Right lobe of liver (tissue), 6 donors: ENCODE measurements at regions not wholly inside any gene's neighbourhood (a gene's known extent, or its start where the extent isn't known, plus 50 kb on each side); places are given as distances from the start of the nearest gene placed in this dataset.
A peak's percentile ranks its signal among the peaks of the same experiment; 100 is the strongest.
"Not testable (repeated sequence)": the region's sequence is repeated elsewhere in the genome, so short reads cannot be mapped to it uniquely, and the experiment has no call there.

Source experiments
- ATAC-seq, 4 donors: fragments of 200-7000 bp; cut with Tn5 transposase; one replicate each; pipeline ENCODE4 v1.9.1; 2020; ENCODE audit warnings: mild to moderate bottlenecking in 4 of 4, moderate library complexity in 4 of 4
- DNase-seq, 3 donors: peaks; one replicate each; pipeline ENCODE4 v3.0.0-alpha.2; 2020
- H3K27ac ChIP-seq, 3 donors: fragments of 200-600 bp; one replicate each; pipeline ENCODE4 v1.8.0; 2022
- H3K27me3 ChIP-seq, 2 donors: fragments of 200-600 bp; one replicate each; pipeline ENCODE4 v1.8.0; 2022
- H3K36me3 ChIP-seq, 4 donors: fragments of 200-600 bp; sonication (generic) in 1 of 4; one replicate each; pipeline versions ENCODE4 v1.5.1 to v1.8.0; 2017 to 2022; ENCODE audit warnings: control low read depth in 1 of 4
- H3K4me1 ChIP-seq, 4 donors: fragments of 200-600 bp; sonication (generic) in 1 of 4; one replicate each; pipeline versions ENCODE4 v1.5.1 to v1.8.0; 2017 to 2022; ENCODE audit warnings: control low read depth in 1 of 4
- H3K4me3 ChIP-seq, 3 donors: fragments of 200-600 bp; one replicate each; pipeline ENCODE4 v1.8.0; 2022
- H3K9me3 ChIP-seq, 4 donors: fragments of 200-600 bp; sonication (generic) in 1 of 4; one replicate each; pipeline versions ENCODE4 v1.5.1 to v1.8.0; 2017 to 2022; ENCODE audit warnings: control low read depth in 1 of 4
- POLR2A ChIP-seq: fragments of 450-650 bp; IDR thresholded peaks from one replicate; pipeline ENCODE4 v1.6.1; 2017; ENCODE audit warnings: antibody characterized with exemption, mild to moderate bottlenecking
- WGBS: methylation state at CpG from one replicate; pipeline ENCODE4 v1.1.6; 2018; ENCODE audit warnings: low coverage, low lambda C conversion rate; ENCODE audit not compliant: insufficient coverage; ENCODE audit errors: missing lambda C conversion rate; 5-methylcytosine and 5-hydroxymethylcytosine counted together
- intact Hi-C, 2 donors: fragments of 100-400 bp; cut with DNase I; formaldehyde crosslinking; loops; one replicate each; pipeline versions ENCODE4 v1.11.2 to v1.14.1; 2022
- TF ChIP-seq, protein P1 (sequence below), 4 donors: fragments of 200-600 bp in 3 of 4; fragments of 450-650 bp in 1 of 4; IDR thresholded peaks; one replicate each; pipeline versions ENCODE4 v1.5.1 to v1.8.0; 2016 to 2022; ENCODE audit warnings: antibody characterized with exemption in 4 of 4, mild to moderate bottlenecking in 2 of 4
- donor health status: DM: no; HTN: yes; CAD: no.
- donor health status: DM: no; HTN: no; CAD: no.
- donor health status: DM: no; HTN: no; CAD: no.
- donor health status: DM: no; HTN: yes; CAD: no.
- donor health status: DM: no; HTN: yes; CAD: no.

DNA sequence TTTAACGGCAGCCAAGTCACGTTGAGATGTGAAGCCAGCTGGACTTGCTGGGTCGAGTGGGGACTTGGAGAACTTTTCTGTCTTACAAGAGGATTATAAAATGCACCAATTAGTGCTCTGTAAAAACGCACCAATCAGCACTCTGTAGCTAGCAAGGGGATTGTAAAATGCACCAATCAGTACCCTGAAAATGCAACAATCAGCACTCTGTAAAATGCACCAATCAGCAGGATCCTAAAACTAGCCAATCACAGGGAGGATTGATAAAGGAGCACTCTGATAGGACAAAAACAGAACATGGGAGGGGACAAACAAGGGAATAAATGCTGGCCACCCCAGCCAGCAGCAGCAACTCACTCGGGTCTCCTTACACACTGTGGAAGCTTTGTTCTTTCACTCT is 337.6 kb upstream of the SLITRK5 start:
- no peak overlapping the region for H3K27ac ChIP-seq
- DNase-seq (no peak), ATAC-seq (peak in 1 of 4 donors; percentile 27)
- H3K36me3 ChIP-seq, result no peaks in the 10 kb centered on the region
- peaks cover 0 to 8% (median 0%) of the 10 kb centered on the region in 4 donors for H3K4me1 ChIP-seq
- no peak overlapping the region for H3K4me3 ChIP-seq
- intact Hi-C loops, result no loop called here
- no peaks in the 10 kb centered on the region for H3K9me3 ChIP-seq
- TF ChIP-seq, protein P1, sequence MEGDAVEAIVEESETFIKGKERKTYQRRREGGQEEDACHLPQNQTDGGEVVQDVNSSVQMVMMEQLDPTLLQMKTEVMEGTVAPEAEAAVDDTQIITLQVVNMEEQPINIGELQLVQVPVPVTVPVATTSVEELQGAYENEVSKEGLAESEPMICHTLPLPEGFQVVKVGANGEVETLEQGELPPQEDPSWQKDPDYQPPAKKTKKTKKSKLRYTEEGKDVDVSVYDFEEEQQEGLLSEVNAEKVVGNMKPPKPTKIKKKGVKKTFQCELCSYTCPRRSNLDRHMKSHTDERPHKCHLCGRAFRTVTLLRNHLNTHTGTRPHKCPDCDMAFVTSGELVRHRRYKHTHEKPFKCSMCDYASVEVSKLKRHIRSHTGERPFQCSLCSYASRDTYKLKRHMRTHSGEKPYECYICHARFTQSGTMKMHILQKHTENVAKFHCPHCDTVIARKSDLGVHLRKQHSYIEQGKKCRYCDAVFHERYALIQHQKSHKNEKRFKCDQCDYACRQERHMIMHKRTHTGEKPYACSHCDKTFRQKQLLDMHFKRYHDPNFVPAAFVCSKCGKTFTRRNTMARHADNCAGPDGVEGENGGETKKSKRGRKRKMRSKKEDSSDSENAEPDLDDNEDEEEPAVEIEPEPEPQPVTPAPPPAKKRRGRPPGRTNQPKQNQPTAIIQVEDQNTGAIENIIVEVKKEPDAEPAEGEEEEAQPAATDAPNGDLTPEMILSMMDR (IDR thresholded peaks at IDR 0.05), result no peak
- TF ChIP-seq POLR2A, result no peak
- no peaks in the 10 kb centered on the region for H3K27me3 ChIP-seq
- WGBS, result 67% methylated on average over 5 of the region's 5 CpGs

DNA sequence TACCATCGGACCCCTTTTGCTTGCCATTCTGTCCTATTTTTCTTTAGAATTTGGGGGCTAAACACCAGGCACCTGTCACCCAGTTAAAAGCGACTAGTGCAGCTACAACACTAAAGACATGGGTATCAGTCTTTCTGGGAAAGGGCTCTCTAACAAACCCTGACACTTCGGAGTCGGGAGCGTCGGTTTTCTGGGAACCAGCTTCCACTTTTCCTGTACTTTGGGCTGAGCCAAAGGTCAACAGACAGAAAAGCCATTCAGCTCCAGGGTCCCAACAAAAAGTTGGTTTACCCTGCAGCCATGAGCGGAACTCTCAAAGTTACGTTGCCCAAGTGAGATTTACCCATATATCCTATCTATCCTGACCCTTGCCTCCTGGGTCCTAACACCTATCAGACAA is 337.0 kb upstream of the SLITRK5 start:
- no peaks in the 10 kb centered on the region for H3K9me3 ChIP-seq
- intact Hi-C loops, result no loop called here
- no peaks in the 10 kb centered on the region for H3K36me3 ChIP-seq
- TF ChIP-seq, protein P1 (IDR thresholded peaks at IDR 0.05), result no peak
- TF ChIP-seq POLR2A, result no peak
- H3K27ac ChIP-seq, result no peak overlapping the region
- no peak overlapping the region for H3K4me3 ChIP-seq
- no peaks in the 10 kb centered on the region for H3K27me3 ChIP-seq
- H3K4me1 ChIP-seq, result peaks cover 0 to 8% (median 0%) of the 10 kb centered on the region in 4 donors
- DNase-seq, result peak in 1 of 3 donors; percentile 55
- ATAC-seq, result peak in 2 of 4 donors; percentile 38 to 63
- 54% methylated on average over 8 of the region's 8 CpGs for WGBS

DNA sequence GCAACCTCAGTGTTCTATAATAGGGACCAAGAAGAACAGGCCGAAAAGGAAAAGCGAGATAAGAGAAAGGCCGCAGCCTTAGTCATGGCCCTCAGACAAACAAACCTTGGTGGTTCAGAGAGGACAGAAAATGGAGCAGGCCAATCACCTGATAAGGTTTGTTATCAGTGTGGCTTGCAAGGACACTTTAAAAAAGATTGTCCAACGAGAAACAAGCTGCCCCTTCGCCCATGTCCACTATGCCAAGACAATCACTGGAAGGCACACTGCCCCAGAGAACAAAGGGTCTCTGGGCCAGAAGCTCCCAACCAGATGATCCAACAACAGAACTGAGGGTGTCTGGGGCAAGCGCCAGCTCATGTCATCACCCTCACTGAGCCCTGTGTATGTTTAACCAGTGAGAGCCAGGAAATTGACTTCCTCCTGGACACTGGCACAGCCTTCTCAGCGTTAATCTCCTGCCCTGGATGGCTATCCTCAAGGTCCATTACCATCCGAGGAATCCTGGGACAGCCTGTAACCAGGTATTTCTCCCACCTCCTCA is 334.8 kb upstream of the SLITRK5 start:
- H3K4me1 ChIP-seq, H3K4me3 ChIP-seq, H3K36me3 ChIP-seq, H3K27ac ChIP-seq, H3K9me3 ChIP-seq, H3K27me3 ChIP-seq, intact Hi-C loops: not testable (repeated sequence)
- peak in 1 of 4 donors; percentile 22 for ATAC-seq
- WGBS, result 43% methylated on average over 7 of the region's 8 CpGs
- DNase-seq, result peak; percentile 62 to 90 (median 70)

DNA sequence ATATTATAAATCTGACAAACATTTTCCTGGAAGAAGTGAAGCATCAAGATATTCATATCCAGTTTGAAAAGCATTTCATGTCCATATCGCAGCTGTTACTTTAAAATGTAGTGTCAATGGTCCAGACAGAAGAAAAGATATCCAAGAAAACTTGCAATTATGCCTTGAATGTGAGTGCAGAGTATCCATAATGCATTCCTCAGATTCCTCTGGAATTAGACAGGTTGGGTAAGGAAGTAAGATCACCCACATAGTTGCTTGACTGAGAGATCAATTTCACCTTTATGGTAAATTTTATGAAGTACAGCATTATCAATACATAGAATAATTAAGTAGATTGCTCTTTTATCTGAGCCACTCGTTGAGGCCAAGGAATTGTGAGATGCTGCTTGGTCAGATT is 327.0 kb upstream of the SLITRK5 start:
- Histone ChIP-seq H3K27ac (no peak overlapping the region), H3K9me3 (no peaks in the 10 kb centered on the region), H3K36me3 (no peaks in the 10 kb centered on the region), H3K4me3 (no peak overlapping the region), H3K4me1 (no peaks in the 10 kb centered on the region), H3K27me3 (no peaks in the 10 kb centered on the region)
- 46% methylated on average over 2 of the region's 2 CpGs for WGBS
- TF ChIP-seq, protein P1 (IDR thresholded peaks at IDR 0.05), result no peak
- TF ChIP-seq POLR2A, result no peak
- intact Hi-C loops, result no loop called here
- no peak for DNase-seq
- no peak for ATAC-seq

DNA sequence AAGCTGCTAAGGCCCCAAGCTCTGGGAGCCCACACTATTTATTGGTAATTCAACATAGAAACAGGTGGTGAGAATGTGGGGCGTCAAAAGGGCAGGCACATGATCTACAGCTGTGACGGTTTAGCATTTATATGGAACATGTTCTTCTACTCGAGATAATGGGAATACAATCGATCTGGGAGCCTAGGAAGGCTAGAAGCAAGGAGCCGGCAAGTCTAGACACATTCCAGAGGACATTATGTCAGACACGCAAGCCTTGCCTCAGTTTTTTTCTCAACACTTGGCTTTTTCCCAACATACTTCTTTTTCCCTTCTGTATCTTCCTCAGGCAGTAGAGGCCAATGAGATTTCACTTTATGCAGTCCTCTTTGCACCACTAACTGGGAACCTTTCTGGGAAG is 315.7 kb upstream of the SLITRK5 start:
- WGBS, result 74% methylated on average over 6 of the region's 6 CpGs

More for the DNA sequence above, 315.7 kb upstream of the SLITRK5 start:
- no peaks in the 10 kb centered on the region for H3K36me3 ChIP-seq
- H3K4me1 ChIP-seq, result no peaks in the 10 kb centered on the region
- TF ChIP-seq POLR2A, result no peak
- TF ChIP-seq, protein P1 (IDR thresholded peaks at IDR 0.05), result no peak
- DNase-seq, result no peak
- H3K4me3 ChIP-seq, result no peak overlapping the region
- H3K9me3 ChIP-seq, result no peaks in the 10 kb centered on the region
- intact Hi-C loops, result no loop called here
- no peak overlapping the region for H3K27ac ChIP-seq
- H3K27me3 ChIP-seq, result no peaks in the 10 kb centered on the region
- no peak for ATAC-seq
